Sciatic nerve (tissue), 2 donors: ENCODE measurements at regions not wholly inside any gene's neighbourhood (a gene's known extent, or its start where the extent isn't known, plus 50 kb on each side); places are given as distances from the start of the nearest gene placed in this dataset.
"Not testable (repeated sequence)": the region's sequence is repeated elsewhere in the genome, so short reads cannot be mapped to it uniquely, and the experiment has no call there.

Experiments
- ATAC-seq: fragments of 200-7000 bp; cut with Tn5 transposase; one replicate; pipeline ENCODE4 v1.9.1; 2020; ENCODE audit warnings: mild to moderate bottlenecking, moderate library complexity
- DNase-seq: peaks from one replicate; pipeline ENCODE4 v3.0.0-alpha.2; 2020; ENCODE audit warnings: low spot score
- intact Hi-C: fragments of 100-400 bp; cut with DNase I; formaldehyde crosslinking; loops from one replicate; pipeline ENCODE4 v1.14.2; 2022
- donor health status: DM: no; HTN: no; CAD: no.
- donor health status: DM: no; HTN: no; CAD: no.

GRCh38 chr20:48498125-48498524 lies 329.7 kb downstream of the PREX1 start:
- ATAC-seq, intact Hi-C loops: not testable (repeated sequence)

GRCh38 chr20:48493966-48494365 lies 333.8 kb downstream of the PREX1 start:
- ATAC-seq (no peak), DNase-seq (no peak)
- intact Hi-C loops = no loop called here

More at GRCh38 chr20:48498125-48498524, 329.7 kb downstream of the PREX1 start:
- not testable (repeated sequence) for DNase-seq

- ATAC-seq, DNase-seq, intact Hi-C loops: not testable (repeated sequence)
Measured at GRCh38 chr20:48493331-48493730, 334.5 kb downstream of the PREX1 start.

GRCh38 chr20:48492715-48493070 lies 335.1 kb downstream of the PREX1 start:
- no peak for DNase-seq
- no peak for ATAC-seq
- intact Hi-C loops = no loop called here

GRCh38 chr20:48492015-48492714 lies 335.6 kb downstream of the PREX1 start:
- DNase-seq (no peak), ATAC-seq (no peak)
- intact Hi-C loops = no loop called here

- intact Hi-C loops = no loop called here
- no peak for ATAC-seq
- DNase-seq = no peak
Measured at GRCh38 chr20:48490961-48491831, 336.6 kb downstream of the PREX1 start.

- DNase-seq, intact Hi-C loops, ATAC-seq: not testable (repeated sequence)
Measured at GRCh38 chr20:48490341-48490740, 337.5 kb downstream of the PREX1 start.

GRCh38 chr20:48489656-48490055 lies 338.1 kb downstream of the PREX1 start:
- intact Hi-C loops = no loop called here
- ATAC-seq (no peak), DNase-seq (no peak)

GRCh38 chr20:48489046-48489463 lies 338.7 kb downstream of the PREX1 start:
- intact Hi-C loops = no loop called here
- ATAC-seq (no peak), DNase-seq (no peak)

- ATAC-seq, DNase-seq, intact Hi-C loops: not testable (repeated sequence)
Measured at GRCh38 chr20:48488334-48489034, 339.3 kb downstream of the PREX1 start.

- DNase-seq = no peak
- intact Hi-C loops = no loop called here
- no peak for ATAC-seq
Measured at GRCh38 chr20:48486065-48486464, 341.7 kb downstream of the PREX1 start.

- DNase-seq, intact Hi-C loops, ATAC-seq: not testable (repeated sequence)
Measured at GRCh38 chr20:48485153-48485552, 342.6 kb downstream of the PREX1 start.

- no peak for ATAC-seq
- no peak for DNase-seq
- intact Hi-C loops = no loop called here
Measured at GRCh38 chr20:48483334-48484066, 344.3 kb downstream of the PREX1 start.

GRCh38 chr20:48482790-48483189 lies 345.0 kb downstream of the PREX1 start:
- intact Hi-C loops = no loop called here
- DNase-seq (no peak), ATAC-seq (no peak)

- intact Hi-C loops = no loop called here
- no peak for ATAC-seq
- DNase-seq = no peak
Measured at GRCh38 chr20:48480216-48480772, 347.5 kb downstream of the PREX1 start.

GRCh38 chr20:48478806-48479585 lies 348.8 kb downstream of the PREX1 start:
- ATAC-seq = no peak
- intact Hi-C loops = no loop called here
- DNase-seq = no peak

GRCh38 chr20:48478370-48478769 lies 349.4 kb downstream of the PREX1 start:
- intact Hi-C loops = no loop called here
- no peak for ATAC-seq
- no peak for DNase-seq

- no peak for DNase-seq
- intact Hi-C loops = no loop called here
- ATAC-seq = no peak
Measured at GRCh38 chr20:48476854-48477253, 350.9 kb downstream of the PREX1 start.
